ENCODE measurements at regions not wholly inside any gene's neighbourhood (a gene's known extent, or its start where the extent isn't known, plus 50 kb on each side); places are given as distances from the start of the nearest gene placed in this dataset.

GRCh38 chr9:79409182-79409823 lies 162.5 kb upstream of the TLE4 start:
- TF ChIP-seq CTCF (IDR thresholded peaks at IDR 0.05): no peak
- TF ChIP-seq POLR2A (IDR thresholded peaks at IDR 0.05): no peak
